Fibroblast of skin of left biceps (primary cell): ENCODE measurements at regions not wholly inside any gene's neighbourhood (a gene's known extent, or its start where the extent isn't known, plus 50 kb on each side); places are given as distances from the start of the nearest gene placed in this dataset.
"Not testable (repeated sequence)": the region's sequence is repeated elsewhere in the genome, so short reads cannot be mapped to it uniquely, and the experiment has no call there.

Source experiments
- DNase-seq, 2 experiments: peaks; one replicate each; pipeline ENCODE4 v3.0.0-alpha.2; 2013; ENCODE audit warnings: low read depth in 2 of 2

DNA sequence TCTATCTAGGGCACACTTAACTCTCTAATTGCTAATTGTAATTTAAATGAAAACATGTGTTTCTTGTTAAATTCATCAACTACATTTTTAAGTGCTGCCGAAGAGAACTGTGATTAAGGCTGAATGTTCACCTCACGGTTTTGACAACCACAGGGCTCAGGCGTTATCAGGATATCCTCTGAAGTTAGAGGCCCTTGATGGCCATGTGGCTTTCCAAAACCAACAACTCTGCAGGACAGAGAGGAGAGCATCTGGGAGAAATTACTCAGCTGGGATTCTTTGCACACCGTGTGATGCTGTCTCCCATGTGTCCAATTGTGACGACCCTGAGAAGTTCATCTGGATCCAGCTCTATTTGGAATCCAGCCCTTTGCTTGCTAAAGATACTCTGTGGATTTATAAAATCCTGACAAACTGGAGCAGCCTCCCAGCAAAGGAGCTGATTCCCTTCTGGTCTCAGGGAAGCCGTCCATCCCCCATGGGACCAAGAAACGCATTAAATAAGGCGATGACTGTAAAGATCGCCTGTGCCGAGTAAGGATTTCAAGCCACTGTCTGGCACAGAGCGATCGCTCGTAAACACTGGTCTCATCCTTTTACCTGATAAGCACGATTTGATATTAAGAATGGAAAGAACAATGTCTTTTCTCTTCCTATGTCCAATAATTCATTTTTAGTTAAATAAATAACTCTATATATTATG lies 401.1 kb downstream of the CD83 start:
- peak; percentile 54 to 55 for DNase-seq

DNA sequence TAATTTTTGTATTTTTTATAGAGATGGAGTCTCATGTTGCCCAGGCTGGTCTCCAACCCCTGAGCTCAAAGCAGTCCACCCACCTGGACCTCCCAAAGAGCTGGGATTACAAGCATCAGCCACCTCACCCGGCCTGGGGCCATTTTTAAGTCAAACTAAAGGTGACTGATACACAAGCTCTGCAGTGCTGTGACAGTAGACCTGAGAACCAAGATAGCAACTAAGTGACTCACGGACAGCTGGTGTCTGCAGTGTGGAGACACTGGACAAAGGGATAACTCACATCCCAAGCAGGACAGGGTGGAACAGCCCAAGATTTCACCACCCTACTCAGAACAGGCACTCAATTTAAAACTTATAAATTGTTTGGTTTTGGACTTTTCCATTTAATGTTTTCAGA lies 402.5 kb downstream of the CD83 start:
- no peak for DNase-seq

DNA sequence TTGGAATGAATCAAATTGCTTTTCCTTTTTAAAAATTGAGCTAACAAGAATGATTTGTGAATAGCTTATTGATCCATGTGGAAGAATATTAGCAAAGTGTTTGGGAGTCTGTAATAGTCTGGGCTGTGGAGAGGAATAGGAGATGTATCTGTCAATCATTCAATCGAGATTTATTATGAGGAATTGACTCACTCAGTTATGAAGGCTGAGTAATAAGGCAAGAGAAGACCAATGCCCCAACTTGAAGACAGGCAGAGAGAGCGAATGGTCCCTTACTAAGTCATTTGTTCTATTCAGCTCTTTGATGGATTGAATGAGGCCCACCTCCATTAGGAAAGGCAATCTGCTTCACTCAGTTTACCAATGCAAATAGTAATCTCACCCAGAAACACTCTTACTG lies 403.0 kb downstream of the CD83 start:
- DNase-seq = no peak

DNA sequence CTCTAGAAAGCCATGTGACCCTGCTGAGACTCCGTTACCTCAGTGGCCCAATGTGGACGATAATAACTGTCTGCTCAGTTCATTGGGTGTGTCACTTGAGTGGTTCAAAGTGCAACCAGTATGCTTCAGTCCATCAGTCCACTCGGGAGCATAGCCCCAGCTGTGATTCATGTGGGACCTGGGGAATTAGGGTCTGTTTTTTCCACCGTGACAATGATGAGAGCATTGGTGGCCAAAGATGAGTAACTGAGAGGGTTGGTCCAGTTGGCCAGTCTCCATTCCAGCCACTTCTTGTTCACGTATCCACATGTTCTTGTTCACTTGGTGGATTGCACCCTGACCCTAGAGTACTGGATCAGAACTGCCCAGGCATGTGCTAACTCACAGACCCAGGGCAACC lies 403.6 kb downstream of the CD83 start:
- DNase-seq = no peak

DNA sequence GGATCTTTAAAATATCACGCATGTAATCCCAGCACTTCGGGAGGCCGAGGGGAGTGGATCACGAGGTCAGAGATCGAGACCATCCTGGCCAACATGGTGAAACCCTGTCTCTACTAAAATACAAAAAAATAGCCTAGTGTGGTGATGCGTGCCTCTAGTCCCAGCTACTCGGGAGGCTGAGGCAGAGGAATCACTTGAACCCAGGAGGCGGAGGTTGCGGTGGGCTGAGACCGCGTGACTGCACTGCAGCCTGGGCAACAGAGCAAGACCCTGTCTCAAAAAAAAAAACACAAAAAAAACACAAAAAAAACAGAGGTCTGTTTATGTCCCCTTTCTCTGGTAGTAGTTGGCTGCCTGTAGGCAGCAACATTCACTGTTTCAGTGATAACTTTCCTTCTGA lies 404.3 kb downstream of the CD83 start:
- DNase-seq = not testable (repeated sequence)

GRCh38 chr6:14524319-14524718 lies 406.7 kb downstream of the CD83 start:
- peak; percentile 33 to 42 for DNase-seq

- no peak for DNase-seq
Measured at GRCh38 chr6:14530385-14530784, 412.8 kb downstream of the CD83 start.

GRCh38 chr6:14533446-14533845 lies 415.9 kb downstream of the CD83 start:
- DNase-seq = no peak

DNA sequence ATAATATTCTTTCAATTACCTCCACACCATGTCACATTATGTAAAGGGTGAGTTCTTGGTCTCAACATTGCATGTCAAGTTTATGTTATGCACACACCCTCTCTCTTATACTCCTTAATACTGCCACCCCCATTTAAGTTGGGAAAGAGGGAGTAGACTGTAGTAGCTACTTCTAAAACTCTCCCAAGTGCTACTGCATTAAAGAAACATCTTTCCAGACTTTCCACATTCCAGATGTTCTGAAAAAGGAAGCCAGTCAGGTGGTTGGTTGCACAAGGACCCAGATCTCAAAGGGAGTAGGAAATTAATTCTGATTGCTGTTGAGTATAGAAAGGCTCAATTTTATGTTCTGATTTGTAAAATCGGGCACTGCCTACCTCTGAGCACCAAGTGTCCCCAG lies 419.5 kb downstream of the CD83 start:
- DNase-seq = no peak

DNA sequence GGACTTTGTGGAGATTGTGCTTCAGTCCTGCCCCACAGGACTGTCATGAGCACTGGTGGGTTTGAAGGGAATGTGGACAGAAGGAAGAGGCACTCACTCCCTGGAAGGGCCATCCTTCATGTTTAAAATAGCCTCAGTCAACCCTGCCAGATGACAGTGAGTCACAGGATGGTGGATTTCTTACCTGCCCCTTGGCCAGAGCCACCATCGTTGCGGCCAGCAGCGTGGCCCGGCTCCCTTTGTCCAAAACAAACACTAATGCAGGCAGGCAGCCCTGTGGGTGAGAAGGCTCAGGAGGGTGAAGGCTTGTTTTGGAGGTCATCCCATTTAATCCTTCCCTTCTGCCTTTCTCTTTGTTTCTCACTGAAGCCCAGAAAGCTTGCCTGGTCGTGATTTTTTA lies 422.7 kb downstream of the CD83 start:
- DNase-seq = no peak

DNA sequence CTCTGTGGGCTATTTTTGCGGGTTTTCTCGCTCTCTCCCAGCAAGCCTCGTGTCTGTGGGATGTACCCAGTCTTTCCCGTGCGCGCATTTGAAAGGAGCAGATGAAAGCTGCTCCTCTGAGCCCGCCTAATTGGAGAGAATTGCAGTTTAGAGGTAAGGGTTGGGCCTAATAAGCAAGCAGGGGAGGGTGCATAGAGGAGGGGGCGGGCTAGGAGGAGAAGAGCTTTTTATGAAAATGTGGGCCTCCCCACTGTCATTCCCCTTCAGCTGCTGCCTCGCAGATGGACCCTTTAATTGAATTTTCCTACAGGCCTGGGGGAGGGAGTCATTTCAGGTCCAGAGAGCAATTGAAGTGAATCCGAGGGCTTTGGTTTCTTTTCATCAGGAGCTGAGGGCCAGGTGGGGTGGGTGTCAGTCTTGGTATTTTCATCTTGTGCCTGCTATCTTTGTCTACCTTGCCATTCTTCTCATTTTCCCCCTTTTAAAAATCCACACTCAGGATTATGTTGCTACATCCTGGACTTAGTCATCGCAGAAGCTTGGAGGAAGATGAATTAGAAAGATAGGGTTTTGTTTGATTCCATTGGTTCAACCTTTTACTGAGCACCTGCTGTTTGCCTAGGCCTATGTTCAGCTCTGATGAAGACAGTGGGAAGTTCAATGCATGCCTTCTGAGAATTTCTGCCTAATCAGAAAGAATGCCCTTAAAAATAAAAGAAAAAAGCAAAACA lies 423.4 kb downstream of the CD83 start:
- no peak for DNase-seq

DNA sequence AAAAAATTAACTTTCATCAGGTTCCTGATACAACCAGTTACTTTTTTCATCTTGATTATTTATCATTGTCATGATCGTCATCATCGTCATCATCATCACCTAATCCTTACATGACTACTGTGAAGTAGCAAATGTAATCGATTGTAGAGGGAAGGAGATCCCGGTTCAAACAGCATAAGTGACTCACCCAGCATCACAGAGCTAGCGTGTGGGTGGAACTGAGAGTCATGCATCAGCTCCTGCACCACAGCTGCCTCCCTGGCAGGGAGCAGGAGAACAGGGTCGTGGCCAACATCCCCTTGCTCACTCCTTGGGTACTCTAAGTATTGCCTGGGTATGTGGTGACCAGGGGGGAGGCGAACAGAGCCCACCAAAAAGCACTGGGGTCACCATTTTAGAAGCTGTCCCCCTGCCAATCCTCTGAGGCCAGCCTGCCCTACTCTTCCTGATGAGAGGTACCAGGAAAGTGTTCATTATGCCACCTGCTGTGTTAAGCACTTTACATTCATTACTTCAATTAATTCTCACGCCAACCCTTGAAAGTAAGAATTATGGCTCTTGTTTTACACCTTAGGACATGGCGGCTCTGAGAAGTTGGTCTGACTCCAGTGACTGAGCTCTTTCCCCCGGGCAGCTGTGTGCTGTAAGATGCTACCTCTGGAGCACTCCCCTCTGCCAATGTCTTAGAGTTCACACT lies 425.2 kb downstream of the CD83 start:
- no peak for DNase-seq

- no peak for DNase-seq
Measured at GRCh38 chr6:14543971-14544585, 426.5 kb downstream of the CD83 start.

GRCh38 chr6:14544666-14545065 lies 427.1 kb downstream of the CD83 start:
- DNase-seq = no peak

GRCh38 chr6:14545496-14545895 lies 427.9 kb downstream of the CD83 start:
- no peak for DNase-seq

- DNase-seq = no peak
Measured at GRCh38 chr6:14546036-14546435, 428.5 kb downstream of the CD83 start.

- no peak for DNase-seq
Measured at GRCh38 chr6:14547284-14547998, 429.9 kb downstream of the CD83 start.

GRCh38 chr6:14549304-14549770 lies 431.8 kb downstream of the CD83 start:
- no peak for DNase-seq

DNA sequence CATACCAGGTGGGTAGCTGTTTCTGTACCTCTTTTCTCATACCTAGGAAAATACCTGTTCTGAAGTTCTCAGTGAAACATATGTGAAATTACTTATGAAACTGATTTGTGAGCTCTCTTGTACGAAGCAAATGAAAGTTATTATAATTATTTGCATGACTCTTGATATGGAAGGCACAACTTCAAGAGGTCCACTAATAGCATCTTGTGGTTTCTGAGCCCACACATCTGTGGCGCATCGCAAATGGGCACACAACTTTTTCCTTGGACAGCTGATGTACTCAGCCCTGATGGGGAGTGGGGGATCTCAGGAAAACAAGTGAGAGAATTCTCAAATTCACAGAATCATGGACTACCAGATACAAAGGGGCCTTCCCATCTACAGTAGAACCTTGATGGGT lies 432.3 kb downstream of the CD83 start:
- DNase-seq = no peak

DNA sequence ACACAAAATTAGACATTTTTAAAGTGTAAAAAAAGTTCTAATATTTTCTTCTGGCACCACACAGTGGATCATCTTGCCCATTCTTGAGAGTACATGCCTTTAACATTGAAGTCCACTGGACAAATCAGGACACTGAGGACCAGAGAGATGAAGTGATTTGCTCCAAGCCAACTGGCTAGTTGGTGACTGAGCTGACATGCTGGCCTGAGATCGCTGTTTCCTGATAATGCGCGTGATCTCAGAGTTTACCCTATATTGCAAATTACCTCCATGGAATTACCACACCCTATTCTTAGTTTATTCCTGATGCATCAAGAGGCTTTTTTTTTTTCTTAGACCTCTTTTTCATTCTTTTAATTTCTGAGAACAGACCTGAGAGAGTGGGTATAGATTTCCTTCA lies 432.8 kb downstream of the CD83 start:
- no peak for DNase-seq

GRCh38 chr6:14550822-14551221 lies 433.2 kb downstream of the CD83 start:
- peak; percentile 16 to 23 for DNase-seq

GRCh38 chr6:14551601-14552000 lies 434.0 kb downstream of the CD83 start:
- DNase-seq = not testable (repeated sequence)
